NCI-H524 treated with DMSO at 0.1 percent for 48 hours (cell line): ENCODE measurements at regions not wholly inside any gene's neighbourhood (a gene's known extent, or its start where the extent isn't known, plus 50 kb on each side); places are given as distances from the start of the nearest gene placed in this dataset.
"Not testable (repeated sequence)": the region's sequence is repeated elsewhere in the genome, so short reads cannot be mapped to it uniquely, and the experiment has no call there.

ENCODE experiments used
- DNase-seq: peaks from one replicate; lab custom pipeline; 2025; lab: John Stamatoyannopoulos, UW

- DNase-seq, result no peak
Observed at GRCh38 chr9:1871626-1872419, 143.3 kb upstream of the SMARCA2 start.

GRCh38 chr9:1875251-1875851, 139.8 kb upstream of the SMARCA2 start:
- DNase-seq, result no peak

- DNase-seq, result no peak
Observed at GRCh38 chr9:1875921-1876448, 139.2 kb upstream of the SMARCA2 start.

- no peak for DNase-seq
Observed at GRCh38 chr9:1876891-1877496, 138.2 kb upstream of the SMARCA2 start.

GRCh38 chr9:1877951-1878350, 137.2 kb upstream of the SMARCA2 start:
- DNase-seq, result no peak

GRCh38 chr9:1878811-1879210, 136.3 kb upstream of the SMARCA2 start:
- no peak for DNase-seq

GRCh38 chr9:1879501-1879900, 135.6 kb upstream of the SMARCA2 start:
- DNase-seq, result no peak

GRCh38 chr9:1880038-1880565, 135.0 kb upstream of the SMARCA2 start:
- DNase-seq, result no peak

- DNase-seq, result no peak
Observed at GRCh38 chr9:1881708-1882295, 133.3 kb upstream of the SMARCA2 start.

- no peak for DNase-seq
Observed at GRCh38 chr9:1882711-1883403, 132.3 kb upstream of the SMARCA2 start.

- no peak for DNase-seq
Observed at GRCh38 chr9:1890201-1890600, 124.9 kb upstream of the SMARCA2 start.

GRCh38 chr9:1890816-1891215, 124.3 kb upstream of the SMARCA2 start:
- DNase-seq, result no peak

GRCh38 chr9:1903080-1903704, 112.0 kb upstream of the SMARCA2 start:
- DNase-seq, result not testable (repeated sequence)

GRCh38 chr9:1907465-1907864, 107.7 kb upstream of the SMARCA2 start:
- DNase-seq, result no peak

- DNase-seq, result no peak
Observed at GRCh38 chr9:1909322-1909721, 105.8 kb upstream of the SMARCA2 start.

- DNase-seq, result no peak
Observed at GRCh38 chr9:1910269-1910811, 104.8 kb upstream of the SMARCA2 start.

GRCh38 chr9:1913631-1914330, 101.4 kb upstream of the SMARCA2 start:
- DNase-seq, result no peak

GRCh38 chr9:1916095-1916494, 99.1 kb upstream of the SMARCA2 start:
- no peak for DNase-seq

GRCh38 chr9:1916655-1917054, 98.5 kb upstream of the SMARCA2 start:
- DNase-seq, result peak; percentile 43

- no peak for DNase-seq
Observed at GRCh38 chr9:1917396-1917935, 97.7 kb upstream of the SMARCA2 start.
